ENCODE measurements at regions not wholly inside any gene's neighbourhood (a gene's known extent, or its start where the extent isn't known, plus 50 kb on each side); places are given as distances from the start of the nearest gene placed in this dataset.
"Not testable (repeated sequence)": the region's sequence is repeated elsewhere in the genome, so short reads cannot be mapped to it uniquely, and the experiment has no call there.

DNA sequence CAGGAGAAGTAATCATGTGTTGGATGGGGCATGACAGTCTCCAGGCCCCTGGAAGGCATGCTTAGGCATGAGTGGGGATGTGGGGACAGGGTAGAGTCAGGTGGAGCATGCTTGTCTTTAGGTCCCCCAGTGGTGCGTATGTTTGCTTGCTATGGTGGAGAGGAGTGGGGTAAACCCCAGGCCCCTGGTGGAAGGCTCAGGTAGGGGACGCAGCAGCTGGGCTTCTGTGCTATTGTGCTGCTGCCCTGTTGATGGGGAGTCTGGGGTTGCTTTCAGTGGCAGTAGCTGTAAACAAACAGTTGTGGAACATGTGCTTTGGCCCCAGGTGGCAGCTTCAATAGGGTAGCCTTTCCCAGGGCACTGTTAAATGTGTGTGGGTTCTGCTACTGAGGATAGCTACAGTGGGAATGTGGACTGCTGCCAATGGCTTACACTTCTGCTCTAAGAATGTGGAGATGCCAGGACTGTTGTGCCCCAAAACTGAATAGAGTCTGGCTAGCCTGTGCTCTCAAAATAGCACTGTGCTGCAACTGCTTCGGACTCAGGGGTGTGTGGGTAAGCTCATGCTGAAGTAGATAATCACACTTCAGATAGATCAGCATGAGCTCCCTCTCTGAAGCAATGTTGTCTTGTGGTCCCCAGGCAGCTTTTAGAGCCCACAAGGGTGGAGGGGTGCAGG is 1257.3 kb downstream of the DIAPH3 start:
- no peak for DNase-seq (ENCODE audit: low read depth)

GRCh38 chr13:58907347-58907746 is 1256.4 kb downstream of the DIAPH3 start:
- DNase-seq (ENCODE audit: low read depth) = no peak

- no peak for DNase-seq (ENCODE audit: low read depth)
Observed at GRCh38 chr13:58908019-58908679, 1255.6 kb downstream of the DIAPH3 start.

GRCh38 chr13:58919551-58919950 is 1244.2 kb downstream of the DIAPH3 start:
- no peak for DNase-seq (ENCODE audit: low read depth)

GRCh38 chr13:58921129-58921528 is 1242.6 kb downstream of the DIAPH3 start:
- DNase-seq (ENCODE audit: low read depth) = no peak

GRCh38 chr13:58926858-58927257 is 1236.9 kb downstream of the DIAPH3 start:
- no peak for DNase-seq (ENCODE audit: low read depth)

- no peak for DNase-seq (ENCODE audit: low read depth)
Observed at GRCh38 chr13:58933475-58933874, 1230.3 kb downstream of the DIAPH3 start.

- no peak for DNase-seq (ENCODE audit: low read depth)
Observed at GRCh38 chr13:58935689-58936088, 1228.0 kb downstream of the DIAPH3 start.

DNA sequence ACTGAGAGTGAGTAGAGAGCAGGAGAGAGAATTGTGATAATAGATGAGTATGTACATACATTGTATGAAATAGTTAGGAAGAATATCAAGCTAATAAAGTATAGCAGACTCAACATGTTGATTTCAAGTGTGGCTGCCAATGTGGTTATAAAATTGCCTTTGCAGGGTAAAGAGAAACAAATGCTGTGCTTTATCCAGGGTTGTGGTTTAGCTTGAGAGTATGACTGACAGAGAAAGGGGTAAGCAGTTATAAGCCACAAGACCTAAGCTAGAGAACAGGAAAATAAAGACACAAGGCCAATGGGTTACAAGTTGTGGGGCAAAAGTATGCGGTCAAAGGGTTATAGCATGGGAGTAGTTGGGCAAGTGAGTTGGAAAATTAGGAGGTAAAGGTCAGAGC is 1217.5 kb downstream of the DIAPH3 start:
- no peak for DNase-seq (ENCODE audit: low read depth)

DNA sequence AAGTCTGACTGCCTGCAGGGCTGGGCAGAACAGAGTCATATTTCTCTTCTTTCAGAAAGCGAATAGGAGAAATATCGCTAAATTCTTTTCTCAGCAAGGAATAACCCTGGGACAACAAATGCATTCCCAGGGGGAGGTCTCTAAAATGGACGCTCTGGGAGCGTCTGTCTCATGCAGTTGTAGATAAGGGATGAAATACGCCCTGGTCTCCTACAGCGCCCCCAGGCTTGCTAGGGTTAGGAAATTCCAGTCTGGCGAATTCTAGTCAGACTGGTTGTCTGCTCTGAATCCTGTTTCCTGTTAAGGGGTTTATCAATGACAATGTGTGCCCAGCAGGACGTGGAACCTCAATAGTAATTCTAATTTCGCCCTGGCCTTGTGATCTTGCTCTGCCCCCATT is 1214.1 kb downstream of the DIAPH3 start:
- DNase-seq (ENCODE audit: low read depth) = no peak

GRCh38 chr13:58950911-58951310 is 1212.8 kb downstream of the DIAPH3 start:
- no peak for DNase-seq (ENCODE audit: low read depth)

DNA sequence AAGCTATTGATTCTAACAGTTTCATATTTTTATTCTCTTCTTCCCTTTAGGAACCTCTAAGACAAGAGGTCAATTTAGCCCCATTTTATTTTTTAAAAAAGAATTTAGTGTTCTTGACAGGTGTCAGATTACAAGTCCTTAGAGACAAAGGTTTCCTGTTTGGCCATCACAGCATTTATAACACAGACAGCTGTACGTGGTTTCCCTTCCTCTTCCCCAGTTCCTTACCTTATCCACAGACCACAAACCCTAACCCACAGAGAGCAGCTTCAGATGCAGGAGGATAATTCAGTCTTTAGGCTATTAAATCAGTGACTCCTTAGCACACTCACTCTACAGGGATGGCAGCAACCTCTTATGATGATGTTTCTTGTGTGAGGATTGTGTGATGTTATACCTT is 1210.1 kb downstream of the DIAPH3 start:
- DNase-seq (ENCODE audit: low read depth) = peak; percentile 1

DNA sequence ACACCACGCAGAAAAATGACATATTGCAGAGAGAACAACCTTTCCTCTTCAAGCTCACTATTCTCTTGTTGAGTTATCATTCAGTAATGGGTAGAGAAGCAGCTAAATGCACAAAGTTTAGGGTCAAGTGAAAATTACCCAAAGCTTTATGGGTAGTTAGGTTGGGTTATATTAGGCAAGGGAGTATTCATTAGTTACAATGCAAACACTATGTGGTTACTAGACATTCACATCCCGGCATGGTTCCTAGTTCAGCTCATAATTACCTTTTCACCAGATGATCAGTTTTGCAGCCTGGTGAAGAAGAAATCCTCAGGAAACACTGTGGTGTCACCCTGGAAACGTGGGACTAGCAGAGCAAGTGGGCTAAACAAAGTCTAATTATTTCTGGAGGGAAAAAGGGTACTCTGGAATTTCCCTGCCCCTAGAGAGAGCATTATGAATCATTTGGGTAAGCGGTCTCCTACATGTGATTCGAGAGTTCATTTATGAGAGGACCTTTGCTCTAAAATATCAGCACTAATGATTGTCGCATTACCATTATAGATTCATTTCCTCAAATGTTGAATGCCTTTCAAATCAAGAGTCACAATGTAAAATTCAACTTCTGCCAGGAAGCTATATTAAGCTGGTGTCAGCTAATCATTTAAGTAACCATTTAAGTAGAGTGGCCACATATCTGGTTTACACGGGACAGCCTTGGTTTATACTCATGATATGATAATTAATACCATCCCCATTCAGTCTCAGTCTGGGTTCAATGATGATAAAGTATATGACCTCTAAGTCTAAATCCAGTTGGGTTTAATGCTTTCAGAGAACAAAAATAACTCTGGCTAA is 1208.0 kb downstream of the DIAPH3 start:
- no peak for DNase-seq (ENCODE audit: low read depth)

DNA sequence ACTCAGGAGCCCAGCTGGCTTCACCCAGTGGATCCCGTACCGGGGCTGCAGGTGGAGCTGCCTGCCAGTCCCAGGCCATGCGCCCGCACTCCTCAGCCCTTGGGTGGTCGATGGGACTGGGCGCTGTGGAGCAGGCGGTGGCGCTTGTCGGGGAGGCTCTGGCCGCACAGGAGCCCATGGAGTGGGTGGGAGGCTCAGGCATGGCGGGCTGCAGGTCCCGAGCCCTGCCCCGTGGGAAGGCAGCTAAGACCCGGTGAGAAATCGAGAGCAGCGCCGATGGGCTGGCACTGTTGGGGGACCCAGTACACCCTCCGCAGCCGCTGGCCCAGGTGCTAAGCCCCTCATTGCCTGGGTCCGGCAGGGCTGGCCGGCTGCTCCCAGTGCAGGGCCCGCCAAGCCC is 1205.6 kb downstream of the DIAPH3 start:
- DNase-seq (ENCODE audit: low read depth) = not testable (repeated sequence)

- DNase-seq (ENCODE audit: low read depth) = no peak
Observed at GRCh38 chr13:58960888-58961287, 1202.8 kb downstream of the DIAPH3 start.

DNA sequence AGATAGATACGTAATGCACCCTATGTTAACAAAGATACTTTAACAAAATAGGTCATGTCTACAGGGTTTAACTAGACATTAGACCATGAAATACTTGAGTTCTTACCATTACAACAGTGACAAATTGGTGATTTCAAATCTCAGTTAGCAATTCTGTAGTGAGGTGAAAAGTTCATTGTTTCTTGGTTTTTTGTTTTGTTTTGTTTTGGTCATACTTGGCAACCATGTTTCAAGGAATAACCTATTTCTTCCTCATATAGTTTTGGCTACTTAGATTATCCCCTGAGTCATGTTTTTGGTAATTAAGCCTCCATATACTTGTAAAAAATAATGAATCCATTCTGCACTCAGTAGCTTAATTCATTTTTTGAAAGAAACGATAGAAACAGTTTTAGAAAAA is 1200.4 kb downstream of the DIAPH3 start:
- DNase-seq (ENCODE audit: low read depth) = no peak

- DNase-seq (ENCODE audit: low read depth) = no peak
Observed at GRCh38 chr13:58964048-58964447, 1199.7 kb downstream of the DIAPH3 start.

DNA sequence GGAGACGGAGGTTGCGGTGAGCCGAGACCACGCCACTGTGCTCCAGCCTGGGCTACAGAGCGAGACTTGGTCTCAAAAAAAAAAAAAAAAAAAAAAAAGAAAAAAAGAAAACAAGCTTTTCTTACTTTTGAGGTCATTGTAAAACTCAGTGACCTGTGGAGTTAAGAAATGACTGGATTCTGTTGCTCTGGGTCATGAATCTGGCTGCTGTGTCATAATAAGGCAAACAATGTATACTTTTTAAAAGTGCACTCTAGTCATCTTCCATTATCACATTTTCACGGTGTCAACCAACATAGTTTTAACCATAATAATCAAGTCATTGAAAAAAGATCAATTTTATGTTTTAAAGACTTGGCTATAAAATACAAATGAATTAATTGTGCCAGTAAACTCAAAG is 1186.6 kb downstream of the DIAPH3 start:
- DNase-seq (ENCODE audit: low read depth) = no peak

- DNase-seq (ENCODE audit: low read depth) = no peak
Observed at GRCh38 chr13:58978331-58978730, 1185.4 kb downstream of the DIAPH3 start.

DNA sequence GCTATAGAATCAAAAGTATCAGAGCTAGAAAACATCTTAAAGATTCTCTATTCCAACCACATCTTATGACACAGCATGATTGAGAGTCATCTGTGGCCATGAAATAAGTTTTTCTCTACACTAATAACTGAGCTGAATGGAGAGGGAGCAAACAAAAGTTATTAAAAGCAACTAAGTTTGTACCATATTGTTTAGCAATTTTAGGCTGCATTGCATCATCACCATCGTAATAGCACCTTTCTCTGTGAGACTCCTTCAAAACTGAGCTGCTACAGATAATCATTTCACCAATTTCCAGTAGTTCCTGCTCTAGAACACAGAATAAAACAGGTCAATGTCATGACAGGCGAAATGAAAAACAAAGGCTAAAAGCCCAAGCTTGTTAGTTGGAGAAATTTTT is 1183.9 kb downstream of the DIAPH3 start:
- DNase-seq (ENCODE audit: low read depth) = no peak

DNA sequence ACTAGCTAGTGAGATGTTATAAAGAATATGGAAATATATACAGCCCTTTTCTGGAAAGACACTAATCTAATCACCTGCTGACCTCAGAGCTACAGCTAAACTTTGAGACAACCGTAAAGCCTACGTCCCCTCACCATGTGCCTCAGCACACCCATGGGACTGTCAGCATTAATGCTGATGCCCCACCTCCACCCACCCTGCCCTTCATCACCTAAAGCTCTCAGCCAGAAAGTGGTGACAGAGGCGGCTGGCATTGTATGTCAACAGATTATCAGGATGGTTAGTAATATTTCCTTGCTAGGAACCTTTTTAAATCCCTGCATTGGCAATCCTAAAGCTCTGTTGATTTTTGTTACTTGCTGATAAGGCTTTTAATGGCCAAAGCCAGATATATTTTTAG is 1177.9 kb downstream of the DIAPH3 start:
- DNase-seq (ENCODE audit: low read depth) = no peak

- DNase-seq (ENCODE audit: low read depth) = no peak
Observed at GRCh38 chr13:58989556-58989955, 1174.2 kb downstream of the DIAPH3 start.

Data from RPMI7951 (cell line).